ENCODE measurements at regions not wholly inside any gene's neighbourhood (a gene's known extent, or its start where the extent isn't known, plus 50 kb on each side); places are given as distances from the start of the nearest gene placed in this dataset.

GRCh38 chr13:76163761-76164160 is 527.6 kb downstream of the LMO7 start:
- no peaks in the 10 kb centered on the region for H3K9me3 ChIP-seq (replicated peaks; ENCODE audit: control insufficient read depth, insufficient read depth, low read length)
- H4K20me1 ChIP-seq (replicated peaks; ENCODE audit: control insufficient read depth, extremely low read depth, insufficient read depth, low read length): no peaks in the 10 kb centered on the region
- H3K27me3 ChIP-seq (ENCODE audit: control insufficient read depth in 2 of 2, insufficient read depth in 2 of 2, low read length in 2 of 2): no peaks in the 10 kb centered on the region
- no peak for DNase-seq (ENCODE audit: low read depth, low spot score)
- H3K4me2 ChIP-seq (ENCODE audit: insufficient read depth, low read length): no peak overlapping the region
- TF ChIP-seq, protein P1, sequence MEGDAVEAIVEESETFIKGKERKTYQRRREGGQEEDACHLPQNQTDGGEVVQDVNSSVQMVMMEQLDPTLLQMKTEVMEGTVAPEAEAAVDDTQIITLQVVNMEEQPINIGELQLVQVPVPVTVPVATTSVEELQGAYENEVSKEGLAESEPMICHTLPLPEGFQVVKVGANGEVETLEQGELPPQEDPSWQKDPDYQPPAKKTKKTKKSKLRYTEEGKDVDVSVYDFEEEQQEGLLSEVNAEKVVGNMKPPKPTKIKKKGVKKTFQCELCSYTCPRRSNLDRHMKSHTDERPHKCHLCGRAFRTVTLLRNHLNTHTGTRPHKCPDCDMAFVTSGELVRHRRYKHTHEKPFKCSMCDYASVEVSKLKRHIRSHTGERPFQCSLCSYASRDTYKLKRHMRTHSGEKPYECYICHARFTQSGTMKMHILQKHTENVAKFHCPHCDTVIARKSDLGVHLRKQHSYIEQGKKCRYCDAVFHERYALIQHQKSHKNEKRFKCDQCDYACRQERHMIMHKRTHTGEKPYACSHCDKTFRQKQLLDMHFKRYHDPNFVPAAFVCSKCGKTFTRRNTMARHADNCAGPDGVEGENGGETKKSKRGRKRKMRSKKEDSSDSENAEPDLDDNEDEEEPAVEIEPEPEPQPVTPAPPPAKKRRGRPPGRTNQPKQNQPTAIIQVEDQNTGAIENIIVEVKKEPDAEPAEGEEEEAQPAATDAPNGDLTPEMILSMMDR (IDR thresholded peaks at IDR 0.05; ENCODE audit: extremely low read depth in 1 of 2, insufficient read depth in 1 of 2, low read depth in 1 of 2, low read length in 2 of 2): no peak
- TF ChIP-seq MAX (IDR thresholded peaks at IDR 0.05; ENCODE audit: insufficient read depth, insufficient read length) (no peak), MYC (IDR thresholded peaks at IDR 0.05; ENCODE audit: low read depth, low read length) (no peak), FOS (IDR thresholded peaks at IDR 0.05; ENCODE audit: borderline replicate concordance, insufficient read depth, low read length) (no peak), POLR2AphosphoS5 (IDR thresholded peaks at IDR 0.05; ENCODE audit: insufficient read depth, low read depth, low read length) (no peak), EZH2 (IDR thresholded peaks at IDR 0.05; ENCODE audit: borderline replicate concordance, low read depth, low read length, severe bottlenecking) (no peak), GATA2 (IDR thresholded peaks at IDR 0.05; ENCODE audit: insufficient read depth, insufficient read length, low read depth, low read length) (no peak), JUN (IDR thresholded peaks at IDR 0.05; ENCODE audit: borderline replicate concordance, insufficient read depth, insufficient read length, low read depth) (no peak), POLR2A (IDR thresholded peaks at IDR 0.05; ENCODE audit: low read depth, low read length) (no peak)
- no TSS peak for BruUV-seq (replicated peaks)
- H3K9me1 ChIP-seq (replicated peaks; ENCODE audit: control insufficient read depth, extremely low read depth, insufficient read depth, low read length): no peaks in the 10 kb centered on the region
- intact Hi-C loops (cut with micrococcal nuclease): no loop called here
- H3K4me3 ChIP-seq (replicated peaks in 1 of 3; ENCODE audit: insufficient read depth in 1 of 3, low read depth in 1 of 3, low read length in 3 of 3): no peak overlapping the region
- no peak overlapping the region for H3K9ac ChIP-seq (replicated peaks; ENCODE audit: extremely low read depth, insufficient read depth, low read length)
- no peaks in the 10 kb centered on the region for H3K79me2 ChIP-seq (ENCODE audit: control insufficient read depth, insufficient read depth, low read length)
- no peaks in the 10 kb centered on the region for H3K4me1 ChIP-seq (ENCODE audit: control insufficient read depth, extremely low read depth, insufficient read depth, low read length)
- dilution Hi-C loops (cut with MboI; ENCODE audit: extremely low pct_ligation_motif_present, low sequenced_read_pairs): no loop called here
- ChIA-PET CTCF (no interaction called here), POLR2A (no interaction called here)
- H3K27ac ChIP-seq (ENCODE audit: insufficient read depth, low read depth, low read length): no peak overlapping the region
- no peak for FAIRE-seq
- H2AFZ ChIP-seq (ENCODE audit: low read depth, low read length): no peak overlapping the region
- H3K36me3 ChIP-seq (ENCODE audit: control insufficient read depth in 2 of 2, extremely low read depth in 1 of 2, insufficient read depth in 2 of 2, low read length in 2 of 2): no peaks in the 10 kb centered on the region

Measured in endothelial cell of umbilical vein (primary cell).